HEK293 (cell line): ENCODE measurements at regions not wholly inside any gene's neighbourhood (a gene's known extent, or its start where the extent isn't known, plus 50 kb on each side); places are given as distances from the start of the nearest gene placed in this dataset.

Source experiments
- CTCF ChIA-PET: fragments of 350-600 bp; formaldehyde crosslinking; extraction: SDS; loops from one replicate; lab custom pipeline; 2021; ENCODE audit warnings: antibody characterized with exemption; lab: Yijun Ruan, JAX
- POLR2A ChIA-PET: fragments of 300-600 bp; formaldehyde crosslinking; extraction: SDS; loops from one replicate; lab custom pipeline; 2020; ENCODE audit warnings: antibody characterized with exemption, inconsistent platforms; lab: Yijun Ruan, JAX
- H3K27ac ChIP-seq: fragments of 200-500 bp; sonication (Bioruptor generic); 2 replicates; pipeline ENCODE4 v1.5.1; 2014; ENCODE audit warnings: low read depth, low read length, control low read depth, inconsistent platforms; ENCODE audit errors: extremely low read depth
- H3K36me3 ChIP-seq, 2 experiments: fragments of 200-500 bp in 1 of 2; sonication (Bioruptor generic) in 1 of 2; 1 replicate in 1 of 2; 2 replicates in 1 of 2; pipeline ENCODE4 v1.5.1; 2014 to 2017; ENCODE audit warnings: inconsistent platforms in 2 of 2, low read length in 2 of 2; ENCODE audit not compliant: control insufficient read depth in 2 of 2, insufficient read depth in 1 of 2
- H3K4me1 ChIP-seq: fragments of 200-500 bp; sonication (Bioruptor generic); 2 replicates; pipeline ENCODE4 v1.5.1; 2014; ENCODE audit warnings: mild to moderate bottlenecking, low read length, inconsistent platforms; ENCODE audit not compliant: control insufficient read depth, insufficient read depth
- H3K4me3 ChIP-seq: 2 replicates; pipeline ENCODE4 v1.5.1; 2011; ENCODE audit warnings: low read depth, mild to moderate bottlenecking, control low read depth, low read length, moderate library complexity
- H3K9me3 ChIP-seq: fragments of 200-500 bp; sonication (Bioruptor generic); 2 replicates; pipeline ENCODE4 v1.5.1; 2014; ENCODE audit warnings: low read depth, low read length, inconsistent platforms; ENCODE audit not compliant: control insufficient read depth, insufficient read depth
- BCL6B ChIP-seq: fragments of 450-650 bp; formaldehyde crosslinking; IDR thresholded peaks from 2 replicates; pipeline ENCODE4 v1.5.1; 2017; ENCODE audit warnings: missing biosample characterization, missing genetic modification characterization
- GLIS2 ChIP-seq: fragments of 450-650 bp; formaldehyde crosslinking; IDR thresholded peaks from 2 replicates; pipeline ENCODE4 v1.5.1; 2016; ENCODE audit warnings: missing biosample characterization, missing genetic modification characterization
- HOXC10 ChIP-seq: sonication (generic); formaldehyde crosslinking; IDR thresholded peaks from 2 replicates; pipeline ENCODE4 v1.8.1; 2023; ENCODE audit warnings: mild to moderate bottlenecking, missing genetic modification reagents
- KLF16 ChIP-seq: fragments of 450-650 bp; formaldehyde crosslinking; IDR thresholded peaks from 2 replicates; pipeline ENCODE4 v1.5.1; 2017; ENCODE audit warnings: missing biosample characterization, missing genetic modification characterization
- PRDM1 ChIP-seq: fragments of 450-650 bp; formaldehyde crosslinking; IDR thresholded peaks from 2 replicates; pipeline ENCODE4; 2016; ENCODE audit warnings: missing biosample characterization, missing genetic modification characterization
- PRDM10 ChIP-seq: fragments of 450-650 bp; formaldehyde crosslinking; IDR thresholded peaks from 2 replicates; pipeline ENCODE4 v1.5.1; 2016; ENCODE audit warnings: missing biosample characterization, missing genetic modification characterization
- PRDM2 ChIP-seq: fragments of 450-650 bp; formaldehyde crosslinking; IDR thresholded peaks from 2 replicates; pipeline ENCODE4 v1.5.1; 2016; ENCODE audit warnings: missing biosample characterization, missing genetic modification characterization, borderline replicate concordance
- SETDB1 ChIP-seq: IDR thresholded peaks from one replicate; pipeline ENCODE4 v1.6.1; 2017; ENCODE audit warnings: mild to moderate bottlenecking, low read length, moderate library complexity, mixed read lengths; ENCODE audit not compliant: insufficient read length
- SP7 ChIP-seq: fragments of 450-650 bp; formaldehyde crosslinking; IDR thresholded peaks from 2 replicates; pipeline ENCODE4 v1.5.1; 2016; ENCODE audit warnings: missing biosample characterization, missing genetic modification characterization
- ZBTB17 ChIP-seq: fragments of 450-650 bp; formaldehyde crosslinking; IDR thresholded peaks from 2 replicates; pipeline ENCODE4 v1.5.1; 2016; ENCODE audit warnings: missing biosample characterization, missing genetic modification characterization
- ZBTB7A ChIP-seq: fragments of 450-650 bp; formaldehyde crosslinking; IDR thresholded peaks from 2 replicates; pipeline ENCODE4 v1.5.1; 2016; ENCODE audit warnings: low read depth, missing biosample characterization, missing genetic modification characterization
- ZFHX2 ChIP-seq: fragments of 450-650 bp; formaldehyde crosslinking; conservative IDR thresholded peaks from 2 replicates; pipeline ENCODE4 v1.5.1; 2016; ENCODE audit warnings: missing biosample characterization, missing genetic modification characterization
- ZNF121 ChIP-seq: fragments of 450-650 bp; formaldehyde crosslinking; IDR thresholded peaks from 2 replicates; pipeline ENCODE4 v1.5.1; 2016; ENCODE audit warnings: missing biosample characterization, missing genetic modification characterization
- ZNF24 ChIP-seq: fragments of 450-650 bp; formaldehyde crosslinking; IDR thresholded peaks from 2 replicates; pipeline ENCODE4 v1.5.1; 2016; ENCODE audit warnings: missing biosample characterization, missing genetic modification characterization
- ZNF26 ChIP-seq: fragments of 450-650 bp; formaldehyde crosslinking; IDR thresholded peaks from 2 replicates; pipeline ENCODE4 v1.5.1; 2016; ENCODE audit warnings: missing biosample characterization, missing genetic modification characterization
- ZNF266 ChIP-seq: fragments of 450-650 bp; formaldehyde crosslinking; IDR thresholded peaks from 2 replicates; pipeline ENCODE4 v1.5.1; 2016; ENCODE audit warnings: missing biosample characterization, missing genetic modification characterization, low read depth
- ZNF350 ChIP-seq: fragments of 450-650 bp; formaldehyde crosslinking; IDR thresholded peaks from 2 replicates; pipeline ENCODE4 v1.5.0; 2017; ENCODE audit warnings: missing biosample characterization, mild to moderate bottlenecking, missing genetic modification characterization
- ZNF398 ChIP-seq: fragments of 450-650 bp; formaldehyde crosslinking; IDR thresholded peaks from 2 replicates; pipeline ENCODE4 v1.5.1; 2017; ENCODE audit warnings: missing biosample characterization, missing genetic modification characterization
- ZNF423 ChIP-seq: fragments of 450-650 bp; formaldehyde crosslinking; IDR thresholded peaks from 2 replicates; pipeline ENCODE4 v1.5.1; 2016; ENCODE audit warnings: missing biosample characterization, missing genetic modification characterization
- ZNF48 ChIP-seq: fragments of 450-650 bp; formaldehyde crosslinking; IDR thresholded peaks from 2 replicates; pipeline ENCODE4 v1.5.1; 2016; ENCODE audit warnings: missing biosample characterization, missing genetic modification characterization
- ZNF571 ChIP-seq: fragments of 450-650 bp; formaldehyde crosslinking; IDR thresholded peaks from 2 replicates; pipeline ENCODE4 v1.5.0; 2017; ENCODE audit warnings: missing biosample characterization, missing genetic modification characterization
- ZNF768 ChIP-seq: fragments of 450-650 bp; formaldehyde crosslinking; IDR thresholded peaks from 2 replicates; pipeline ENCODE4 v1.5.1; 2018; ENCODE audit warnings: missing biosample characterization, mild to moderate bottlenecking, missing genetic modification characterization
- ZNF785 ChIP-seq: fragments of 450-650 bp; formaldehyde crosslinking; IDR thresholded peaks from 2 replicates; pipeline ENCODE4 v1.5.1; 2016; ENCODE audit warnings: missing biosample characterization, missing genetic modification characterization

GRCh38 chr1:203408486-203409481 is 57.9 kb upstream of the FMOD start:
- Histone ChIP-seq H3K36me3 (no peaks in the 10 kb centered on the region), H3K9me3 (no peaks in the 10 kb centered on the region), H3K4me1 (no peaks in the 10 kb centered on the region), H3K4me3 (no peak overlapping the region), H3K27ac (no peak overlapping the region)
- ChIA-PET CTCF (interaction anchor here (0.7 kb wide), 2 partner anchors 68 to 265 kb away, joined by 3 read pairs; no protein-coding TSS in a partner anchor), POLR2A (no interaction called here)
- no peak for TF ChIP-seq KLF16 (tag by site-specific recombination)
- 0 out of 2 replicates have a peak, but pooled peaks have one; percentile 19 for TF ChIP-seq ZFHX2 (tag by site-specific recombination)
- no peak for TF ChIP-seq ZBTB7A (tag by site-specific recombination)
- peak; percentile 50; the same call in 1 of the 2 replicates for TF ChIP-seq PRDM10
- no peak for TF ChIP-seq ZNF785 (tag by site-specific recombination)
- TF ChIP-seq ZNF48 (tag by site-specific recombination) = no peak
- 0 out of 2 replicates have a peak, but pooled peaks have one; percentile 26 for TF ChIP-seq PRDM1 (tag by site-specific recombination)
- no peak for TF ChIP-seq ZNF423 (tag by site-specific recombination)
- TF ChIP-seq ZNF398 (tag by site-specific recombination) = peak; percentile 62; the same call in 1 of the 2 replicates
- no peak for TF ChIP-seq HOXC10
- TF ChIP-seq ZNF26 (tag by site-specific recombination) = no peak
- no peak for TF ChIP-seq SP7 (tag by site-specific recombination)
- no peak for TF ChIP-seq BCL6B
- TF ChIP-seq ZNF266 (tag by site-specific recombination) = no peak
- TF ChIP-seq ZNF768 (tag by site-specific recombination) = no peak
- no peak for TF ChIP-seq ZNF571
- no peak for TF ChIP-seq GLIS2 (tag by site-specific recombination)
- TF ChIP-seq ZBTB17 (tag by site-specific recombination) = peak; percentile 79
- no peak for TF ChIP-seq SETDB1
- no peak for TF ChIP-seq ZNF121
- TF ChIP-seq PRDM2 = no peak
- no peak for TF ChIP-seq ZNF350 (tag by site-specific recombination)
- no peak for TF ChIP-seq ZNF24
